HAP-1 (cell line): ENCODE measurements at regions not wholly inside any gene's neighbourhood (a gene's known extent, or its start where the extent isn't known, plus 50 kb on each side); places are given as distances from the start of the nearest gene placed in this dataset.
"Not testable (repeated sequence)": the region's sequence is repeated elsewhere in the genome, so short reads cannot be mapped to it uniquely, and the experiment has no call there.

ENCODE experiments used
- DNase-seq, 2 experiments: peaks; one replicate each; pipeline ENCODE4 v3.0.0-alpha.2; 2016 to 2020; ENCODE audit warnings: low spot score in 2 of 2
- H3K27me3 ChIP-seq: fragments of 250-450 bp; sonication (Bioruptor Pico); 2 replicates; pipeline ENCODE4 v1.5.1; 2020; ENCODE audit warnings: low read depth, mild to moderate bottlenecking, moderate library complexity
- H3K36me3 ChIP-seq: fragments of 250-450 bp; sonication (Bioruptor Pico); replicated peaks from 2 replicates; pipeline ENCODE4 v1.5.1; 2020; ENCODE audit warnings: mild to moderate bottlenecking
- H3K4me1 ChIP-seq: fragments of 250-450 bp; sonication (Bioruptor Pico); 2 replicates; pipeline ENCODE4 v1.5.1; 2020; ENCODE audit warnings: mild to moderate bottlenecking
- H3K4me3 ChIP-seq: fragments of 250-450 bp; sonication (Bioruptor Pico); 2 replicates; pipeline ENCODE4 v1.5.1; 2020; ENCODE audit warnings: mild to moderate bottlenecking, moderate library complexity
- H3K9me3 ChIP-seq: fragments of 250-450 bp; sonication (Bioruptor Pico); 2 replicates; pipeline ENCODE4 v1.5.1; 2020; ENCODE audit warnings: mild to moderate bottlenecking, moderate library complexity
- in situ Hi-C: fragments of 300-500 bp; cut with MboI; formaldehyde crosslinking; loops from 3 replicates; pipeline ENCODE4 v1.14.3; 2020; ENCODE audit warnings: low sequenced_read_pairs, inconsistent platforms, mixed read lengths

- H3K4me1 ChIP-seq, in situ Hi-C loops, DNase-seq, H3K4me3 ChIP-seq, H3K27me3 ChIP-seq, H3K9me3 ChIP-seq, H3K36me3 ChIP-seq: not testable (repeated sequence)
Measured at GRCh38 chr16:31581065-31581464, 53.4 kb downstream of the AHSP start.

- H3K9me3 ChIP-seq, in situ Hi-C loops, H3K36me3 ChIP-seq, DNase-seq, H3K27me3 ChIP-seq, H3K4me1 ChIP-seq, H3K4me3 ChIP-seq: not testable (repeated sequence)
Measured at GRCh38 chr16:31601737-31602384, 74.2 kb downstream of the AHSP start.

- Histone ChIP-seq H3K4me1 (no peaks in the 10 kb centered on the region), H3K4me3 (no peak overlapping the region), H3K36me3 (no peaks in the 10 kb centered on the region), H3K27me3 (no peaks in the 10 kb centered on the region), H3K9me3 (no peaks in the 10 kb centered on the region)
- DNase-seq = no peak
- in situ Hi-C loops = no loop called here
Measured at GRCh38 chr16:31618130-31618529, 90.4 kb downstream of the AHSP start.

DNA sequence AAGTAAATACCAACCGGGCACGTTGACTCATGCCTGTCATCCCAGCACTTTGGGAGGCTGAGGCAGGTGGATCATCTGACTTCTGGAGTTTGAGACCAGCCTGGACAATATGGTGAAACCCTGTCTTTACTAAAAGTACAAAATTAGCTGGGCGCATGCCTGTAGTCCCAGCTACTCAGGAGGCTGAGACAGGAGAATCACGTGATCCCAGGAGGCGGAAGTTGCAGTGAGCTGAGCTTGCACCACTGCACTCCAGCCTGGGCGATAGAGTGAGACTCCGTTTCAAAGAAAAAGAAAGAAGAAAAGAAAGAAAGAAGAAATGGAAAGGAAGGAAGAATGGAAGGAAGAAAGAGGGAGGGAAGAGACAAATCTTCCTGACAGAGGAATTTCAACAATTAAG lies 108.7 kb downstream of the AHSP start:
- H3K36me3 ChIP-seq = no peaks in the 10 kb centered on the region
- DNase-seq = no peak
- in situ Hi-C loops = no loop called here
- no peaks in the 10 kb centered on the region for H3K4me1 ChIP-seq
- H3K27me3 ChIP-seq = no peaks in the 10 kb centered on the region
- no peak overlapping the region for H3K4me3 ChIP-seq
- H3K9me3 ChIP-seq = no peaks in the 10 kb centered on the region

DNA sequence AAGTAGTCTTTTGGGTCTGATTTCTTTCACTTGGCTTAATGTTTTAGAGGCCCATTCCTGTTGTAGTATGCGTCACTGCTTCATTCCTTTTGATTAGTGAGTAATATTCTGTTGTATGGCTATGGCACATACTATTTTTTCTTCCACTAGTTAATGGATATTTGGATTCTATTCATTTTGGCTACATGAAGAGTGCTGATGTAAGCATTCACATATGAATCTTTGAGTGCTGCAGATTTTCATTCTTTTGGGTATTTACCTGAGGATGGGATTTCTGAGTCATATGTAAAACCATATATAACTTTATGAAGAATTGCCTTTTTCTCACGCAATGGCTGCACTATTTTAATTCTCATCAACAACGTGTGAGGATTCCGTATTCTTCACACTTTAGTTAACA lies 113.6 kb downstream of the AHSP start:
- Histone ChIP-seq H3K9me3 (no peaks in the 10 kb centered on the region), H3K27me3 (no peaks in the 10 kb centered on the region), H3K36me3 (no peaks in the 10 kb centered on the region), H3K4me1 (no peaks in the 10 kb centered on the region), H3K4me3 (no peak overlapping the region)
- in situ Hi-C loops = no loop called here
- no peak for DNase-seq

- in situ Hi-C loops, H3K36me3 ChIP-seq, H3K4me1 ChIP-seq, H3K9me3 ChIP-seq, H3K4me3 ChIP-seq, H3K27me3 ChIP-seq, DNase-seq: not testable (repeated sequence)
Measured at GRCh38 chr16:31655674-31656073, 128.0 kb downstream of the AHSP start.

- no peak for DNase-seq
- Histone ChIP-seq H3K4me1 (no peaks in the 10 kb centered on the region), H3K27me3 (no peaks in the 10 kb centered on the region), H3K36me3 (no peaks in the 10 kb centered on the region), H3K4me3 (no peak overlapping the region), H3K9me3 (no peaks in the 10 kb centered on the region)
- in situ Hi-C loops = no loop called here
Measured at GRCh38 chr16:31664683-31665482, 137.2 kb downstream of the AHSP start.

DNA sequence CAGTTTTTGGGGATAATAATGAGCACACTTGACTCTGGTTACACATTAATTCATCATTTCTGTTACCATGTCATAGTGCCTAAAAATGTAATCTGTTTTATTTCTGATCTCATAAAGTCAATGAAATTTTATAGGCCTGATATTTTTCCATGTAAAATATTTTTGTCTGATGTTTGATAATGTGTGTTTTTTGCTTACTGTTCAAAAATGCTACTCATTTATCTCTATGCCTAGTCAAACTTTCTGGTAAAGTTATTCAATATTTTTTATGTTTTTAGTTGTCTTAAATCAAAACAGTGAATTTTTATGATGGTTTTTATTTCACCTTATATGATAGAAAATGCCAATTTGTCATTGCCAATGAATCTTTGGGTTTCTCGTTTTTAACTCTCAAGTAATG lies 147.0 kb downstream of the AHSP start:
- Histone ChIP-seq H3K36me3 (no peaks in the 10 kb centered on the region), H3K27me3 (no peaks in the 10 kb centered on the region), H3K9me3 (no peaks in the 10 kb centered on the region), H3K4me3 (no peak overlapping the region), H3K4me1 (no peaks in the 10 kb centered on the region)
- no peak for DNase-seq
- in situ Hi-C loops = no loop called here

GRCh38 chr16:31676731-31677130 lies 149.0 kb downstream of the AHSP start:
- H3K4me1 ChIP-seq = no peaks in the 10 kb centered on the region
- no peaks in the 10 kb centered on the region for H3K9me3 ChIP-seq
- in situ Hi-C loops = no loop called here
- H3K4me3 ChIP-seq = no peak overlapping the region
- H3K27me3 ChIP-seq = no peaks in the 10 kb centered on the region
- DNase-seq = no peak
- no peaks in the 10 kb centered on the region for H3K36me3 ChIP-seq

DNA sequence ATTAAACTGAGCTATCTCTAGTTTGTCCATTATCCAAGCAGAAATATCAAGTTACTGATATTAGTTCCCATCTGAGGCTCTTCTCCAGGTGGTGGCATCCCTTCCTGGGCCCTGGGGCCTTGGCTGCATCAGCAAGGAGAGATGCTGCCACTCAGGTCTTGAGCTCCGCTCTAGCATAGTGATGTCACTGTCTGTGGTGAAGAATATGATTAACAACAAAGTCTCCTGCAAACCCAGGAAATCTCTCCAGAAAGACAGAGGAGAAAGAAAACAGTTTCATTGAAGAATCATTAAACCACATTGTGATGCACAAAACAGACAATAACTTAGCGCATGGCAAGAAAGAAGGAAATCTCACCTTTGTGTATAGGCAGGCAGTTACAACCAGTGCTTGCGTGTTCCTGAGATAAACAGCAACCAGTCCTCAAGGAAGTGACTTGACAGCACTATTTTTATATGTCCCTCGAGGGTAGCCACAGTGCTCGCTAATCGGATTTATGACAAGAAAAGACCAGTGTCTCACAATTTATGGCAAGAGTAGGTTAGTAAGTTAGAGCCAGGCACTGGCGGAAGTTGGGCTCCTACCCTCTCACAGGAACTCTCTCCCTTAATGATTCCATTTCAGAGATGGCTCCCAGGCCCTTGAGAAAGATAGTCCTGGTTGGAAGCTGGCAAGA lies 151.1 kb downstream of the AHSP start:
- Histone ChIP-seq H3K4me1 (no peaks in the 10 kb centered on the region), H3K27me3 (no peaks in the 10 kb centered on the region), H3K9me3 (no peaks in the 10 kb centered on the region), H3K36me3 (no peaks in the 10 kb centered on the region), H3K4me3 (no peak overlapping the region)
- in situ Hi-C loops = no loop called here
- DNase-seq = no peak

GRCh38 chr16:31689331-31689730 lies 161.6 kb downstream of the AHSP start:
- H3K4me1 ChIP-seq, H3K4me3 ChIP-seq, DNase-seq, in situ Hi-C loops, H3K27me3 ChIP-seq, H3K36me3 ChIP-seq, H3K9me3 ChIP-seq: not testable (repeated sequence)

DNA sequence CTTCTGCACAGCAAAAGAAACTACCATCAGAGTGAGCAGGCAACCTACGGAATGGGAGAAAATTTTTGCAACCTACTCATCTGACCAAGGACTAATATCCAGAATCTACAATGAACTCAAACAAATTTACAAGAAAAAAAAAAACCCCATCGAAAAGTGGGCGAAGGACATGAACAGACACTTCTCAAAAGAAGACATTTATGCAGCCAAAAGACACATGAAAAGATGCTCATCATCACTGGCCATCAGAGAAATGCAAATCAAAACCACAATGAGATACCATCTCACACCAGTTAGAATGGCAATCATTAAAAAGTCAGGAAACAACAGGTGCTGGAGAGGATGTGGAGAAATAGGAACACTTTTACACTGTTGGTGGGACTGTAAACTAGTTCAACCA lies 164.6 kb downstream of the AHSP start:
- H3K36me3 ChIP-seq, in situ Hi-C loops, H3K9me3 ChIP-seq, H3K27me3 ChIP-seq, DNase-seq, H3K4me3 ChIP-seq, H3K4me1 ChIP-seq: not testable (repeated sequence)

- Histone ChIP-seq H3K36me3 (no peaks in the 10 kb centered on the region), H3K27me3 (no peaks in the 10 kb centered on the region), H3K9me3 (no peaks in the 10 kb centered on the region), H3K4me3 (no peak overlapping the region), H3K4me1 (no peaks in the 10 kb centered on the region)
- in situ Hi-C loops = no loop called here
- DNase-seq = no peak
Measured at GRCh38 chr16:31693733-31694132, 166.0 kb downstream of the AHSP start.

DNA sequence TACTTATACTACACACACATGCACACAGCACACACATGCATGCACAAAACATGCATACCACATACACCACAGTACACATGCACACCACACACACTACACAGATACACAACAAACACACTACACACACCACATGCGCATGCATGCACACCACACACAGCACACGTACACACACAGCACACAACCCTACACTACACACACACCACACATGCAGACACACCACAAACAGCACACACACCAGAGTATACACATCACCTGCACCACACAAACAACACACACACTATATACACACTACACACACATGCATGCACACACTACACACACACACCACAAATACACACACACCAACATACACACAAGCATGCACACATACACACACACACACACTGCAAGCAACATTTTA lies 166.8 kb downstream of the AHSP start:
- no peaks in the 10 kb centered on the region for H3K4me1 ChIP-seq
- in situ Hi-C loops = no loop called here
- DNase-seq = no peak

More for the DNA sequence above, 166.8 kb downstream of the AHSP start:
- no peaks in the 10 kb centered on the region for H3K36me3 ChIP-seq
- no peaks in the 10 kb centered on the region for H3K27me3 ChIP-seq
- no peak overlapping the region for H3K4me3 ChIP-seq
- no peaks in the 10 kb centered on the region for H3K9me3 ChIP-seq
